OCI-LY3 (cell line): ENCODE measurements at regions not wholly inside any gene's neighbourhood (a gene's known extent, or its start where the extent isn't known, plus 50 kb on each side); places are given as distances from the start of the nearest gene placed in this dataset.

Source experiments
- H2AFZ ChIP-seq: fragments of 200-600, 300-600 bp; shearing (Covaris generic); 2 replicates; pipeline ENCODE4 v1.6.0; 2014; ENCODE audit warnings: antibody characterized with exemption, low read depth, low read length
- H3K27ac ChIP-seq: fragments of 200-600, 300-600 bp; sonication (generic); 2 replicates; pipeline ENCODE4 v1.5.1; 2014; ENCODE audit warnings: mild to moderate bottlenecking, low read length, moderate library complexity, mixed read lengths
- H3K27me3 ChIP-seq: fragments of 200-600, 300-600 bp; sonication (generic); 2 replicates; pipeline ENCODE4 v1.6.1; 2014; ENCODE audit warnings: low read depth, low read length, mixed read lengths
- H3K36me3 ChIP-seq: fragments of 200-600, 300-600 bp; sonication (generic); replicated peaks from 2 replicates; pipeline ENCODE3; 2014; ENCODE audit warnings: low read depth, low read length, mixed read lengths
- H3K4me1 ChIP-seq: fragments of 300-600, 200-600 bp; sonication (generic); 2 replicates; pipeline ENCODE4 v1.6.1; 2014; ENCODE audit warnings: low read length, mixed read lengths
- H3K4me2 ChIP-seq: fragments of 200-600, 300-600 bp; sonication (generic); 2 replicates; pipeline ENCODE4 v1.6.1; 2014; ENCODE audit warnings: low read length, mixed read lengths
- H3K4me3 ChIP-seq: fragments of 300-600, 200-600 bp; sonication (generic); 2 replicates; pipeline ENCODE4 v1.5.1; 2014; ENCODE audit warnings: antibody characterized with exemption, mild to moderate bottlenecking, low read length, moderate library complexity
- H3K79me2 ChIP-seq: fragments of 300-600, 200-600 bp; shearing (Covaris generic); 2 replicates; pipeline ENCODE4 v1.6.1; 2014; ENCODE audit warnings: mild to moderate bottlenecking, low read length, mixed read lengths
- H3K9ac ChIP-seq: fragments of 300-600, 200-600 bp; shearing (Covaris generic); 2 replicates; pipeline ENCODE4 v1.6.0; 2014; ENCODE audit warnings: mild to moderate bottlenecking, low read length, moderate library complexity
- H3K9me3 ChIP-seq: fragments of 200-600, 300-600 bp; shearing (Covaris generic); 2 replicates; pipeline ENCODE4 v1.6.1; 2014; ENCODE audit warnings: low read length, mixed read lengths; ENCODE audit not compliant: insufficient read depth
- H4K20me1 ChIP-seq: fragments of 200-600, 300-600 bp; sonication (generic); 2 replicates; pipeline ENCODE4 v1.6.1; 2016; ENCODE audit warnings: low read length, mixed read lengths; ENCODE audit not compliant: insufficient read depth
- CTCF ChIP-seq: fragments of 200-600, 300-600 bp; sonication (generic); IDR thresholded peaks from 2 replicates; pipeline ENCODE4 v1.5.1; 2014; ENCODE audit warnings: antibody characterized with exemption, low read length, low read depth
- EZH2phosphoT487 ChIP-seq: fragments of 200-600 bp; shearing (Covaris generic); IDR thresholded peaks from 2 replicates; pipeline ENCODE4 v1.6.1; 2018; ENCODE audit warnings: antibody characterized with exemption, mixed run types, low read depth

- H3K27me3 ChIP-seq: no peaks in the 10 kb centered on the region
- no peaks in the 10 kb centered on the region for H3K36me3 ChIP-seq
- H4K20me1 ChIP-seq: no peaks in the 10 kb centered on the region
- no peak overlapping the region for H2AFZ ChIP-seq
- no peak overlapping the region for H3K4me2 ChIP-seq
- H3K79me2 ChIP-seq: no peaks in the 10 kb centered on the region
- H3K4me3 ChIP-seq: no peak overlapping the region
- H3K27ac ChIP-seq: no peak overlapping the region
- H3K9ac ChIP-seq: no peak overlapping the region
- H3K9me3 ChIP-seq: no peaks in the 10 kb centered on the region
- no peaks in the 10 kb centered on the region for H3K4me1 ChIP-seq
- TF ChIP-seq EZH2phosphoT487 (no peak), CTCF (no peak)
These were observed 747.3 kb upstream of the CELF2 start for GRCh38 chr10:10270126-10271050.

- Histone ChIP-seq H3K36me3 (no peaks in the 10 kb centered on the region), H3K79me2 (no peaks in the 10 kb centered on the region), H3K4me2 (no peak overlapping the region), H3K9ac (no peak overlapping the region), H2AFZ (no peak overlapping the region), H4K20me1 (no peaks in the 10 kb centered on the region), H3K27me3 (no peaks in the 10 kb centered on the region), H3K27ac (no peak overlapping the region), H3K9me3 (no peaks in the 10 kb centered on the region), H3K4me1 (no peaks in the 10 kb centered on the region), H3K4me3 (no peak overlapping the region)
- no peak for TF ChIP-seq CTCF
- TF ChIP-seq EZH2phosphoT487: no peak
These were observed 746.0 kb upstream of the CELF2 start for GRCh38 chr10:10271639-10272192.

DNA sequence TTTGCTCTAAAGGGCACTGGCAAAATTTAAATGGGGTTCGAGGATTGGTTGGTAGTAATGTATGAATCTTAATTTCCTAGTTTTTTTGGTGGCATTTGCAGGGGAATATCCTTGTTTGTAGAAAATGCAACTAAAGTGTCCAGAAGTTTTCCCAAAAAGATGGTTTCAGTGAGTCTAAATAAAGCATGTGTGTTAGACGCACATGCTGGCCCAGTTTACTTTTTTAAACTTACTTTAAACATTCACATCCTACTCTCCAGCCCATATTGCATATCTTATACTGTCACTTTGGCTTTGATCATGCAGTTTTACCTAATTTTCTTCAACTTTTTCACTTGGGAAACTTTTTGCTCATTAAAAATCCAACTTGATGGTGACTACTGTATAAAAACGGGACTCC, 744.0 kb upstream of the CELF2 start:
- Histone ChIP-seq H3K9me3 (no peaks in the 10 kb centered on the region), H3K4me1 (no peaks in the 10 kb centered on the region), H2AFZ (no peak overlapping the region), H3K27me3 (no peaks in the 10 kb centered on the region), H3K79me2 (no peaks in the 10 kb centered on the region), H4K20me1 (no peaks in the 10 kb centered on the region), H3K4me2 (no peak overlapping the region), H3K27ac (no peak overlapping the region), H3K4me3 (no peak overlapping the region), H3K9ac (no peak overlapping the region), H3K36me3 (no peaks in the 10 kb centered on the region)
- no peak for TF ChIP-seq CTCF
- no peak for TF ChIP-seq EZH2phosphoT487

DNA sequence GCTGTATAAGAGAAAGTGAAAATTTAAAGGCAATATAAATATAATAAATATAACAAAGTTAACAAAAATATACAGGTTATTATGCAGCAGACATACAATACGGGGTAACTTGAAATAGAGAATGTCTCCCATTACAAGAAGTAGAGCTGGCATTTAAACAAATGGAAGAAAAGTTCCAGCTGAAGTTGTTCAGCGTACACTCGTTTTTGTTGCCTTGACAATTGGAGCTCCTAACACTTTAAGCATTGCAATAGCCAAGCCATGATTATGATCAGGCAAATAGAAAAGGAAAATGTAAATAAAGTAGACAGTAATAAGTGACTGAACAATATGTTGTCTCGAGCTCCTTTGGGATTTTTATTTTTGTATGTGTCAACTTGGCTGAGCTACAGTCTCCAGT, 737.8 kb upstream of the CELF2 start:
- H4K20me1 ChIP-seq: no peaks in the 10 kb centered on the region

More for the DNA sequence above, 737.8 kb upstream of the CELF2 start:
- Histone ChIP-seq H2AFZ (no peak overlapping the region), H3K79me2 (no peaks in the 10 kb centered on the region), H3K4me2 (no peak overlapping the region), H3K9me3 (no peaks in the 10 kb centered on the region), H3K4me1 (no peaks in the 10 kb centered on the region), H3K4me3 (no peak overlapping the region), H3K27ac (no peak overlapping the region), H3K27me3 (no peaks in the 10 kb centered on the region), H3K9ac (no peak overlapping the region), H3K36me3 (no peaks in the 10 kb centered on the region)
- TF ChIP-seq EZH2phosphoT487: no peak
- TF ChIP-seq CTCF: no peak
